Thymus (tissue), 11 donors: ENCODE measurements at regions not wholly inside any gene's neighbourhood (a gene's known extent, or its start where the extent isn't known, plus 50 kb on each side); places are given as distances from the start of the nearest gene placed in this dataset.

ENCODE experiments used
- DNase-seq, 9 donors: peaks; one replicate each; pipeline ENCODE4 v3.0.0-alpha.2; 2013; ENCODE audit warnings: low spot score in 9 of 9, low read depth in 6 of 9, missing footprints in 1 of 9
- H3K27ac ChIP-seq, 2 donors: one replicate each; pipeline ENCODE4 v1.5.1; 2013; ENCODE audit warnings: control low read depth in 1 of 2, low read depth in 1 of 2, low read length in 1 of 2, mild to moderate bottlenecking in 1 of 2, moderate library complexity in 1 of 2
- H3K27me3 ChIP-seq, 2 donors: one replicate each; pipeline ENCODE4 v1.5.1; 2013; ENCODE audit warnings: low read length in 1 of 2; ENCODE audit not compliant: control insufficient read depth in 2 of 2, insufficient read depth in 1 of 2
- H3K36me3 ChIP-seq, 2 donors: one replicate each; pipeline ENCODE4 v1.5.1; 2013; ENCODE audit warnings: low read length in 1 of 2, mild to moderate bottlenecking in 1 of 2, moderate library complexity in 1 of 2; ENCODE audit not compliant: control insufficient read depth in 2 of 2, insufficient read depth in 2 of 2
- H3K4me1 ChIP-seq, 2 donors: one replicate each; pipeline ENCODE4 v1.5.1; 2013; ENCODE audit warnings: low read length in 2 of 2; ENCODE audit not compliant: control insufficient read depth in 2 of 2, insufficient read depth in 2 of 2
- H3K4me3 ChIP-seq, 2 donors: one replicate each; pipeline ENCODE4 v1.5.1; 2013; ENCODE audit warnings: low read length in 2 of 2, control low read depth in 1 of 2, mild to moderate bottlenecking in 1 of 2
- H3K9me3 ChIP-seq, 2 donors: one replicate each; pipeline ENCODE4 v1.5.1; 2013; ENCODE audit warnings: low read length in 1 of 2, mild to moderate bottlenecking in 1 of 2; ENCODE audit not compliant: control insufficient read depth in 2 of 2, insufficient read depth in 1 of 2
- WGBS: extraction: QIAGEN DNeasy Blood & Tissue Kit; methylation state at CpG from one replicate; pipeline ENCODE4 v1.1.7; 2013; 5-methylcytosine and 5-hydroxymethylcytosine counted together
- donor health status: healthy.

- H3K9me3 ChIP-seq, result no peaks in the 10 kb centered on the region
- no peaks in the 10 kb centered on the region for H3K4me1 ChIP-seq
- 96% methylated on average over 5 of the region's 5 CpGs for WGBS
- H3K27me3 ChIP-seq, result no peaks in the 10 kb centered on the region
- DNase-seq, result no peak
- H3K27ac ChIP-seq, result no peak overlapping the region
- no peak overlapping the region for H3K4me3 ChIP-seq
- H3K36me3 ChIP-seq, result no peaks in the 10 kb centered on the region
These were observed 288.9 kb upstream of the C2CD4B start for GRCh38 chr15:62453981-62454380.

- H3K4me3 ChIP-seq, result no peak overlapping the region
- no peaks in the 10 kb centered on the region for H3K4me1 ChIP-seq
- H3K27me3 ChIP-seq, result no peaks in the 10 kb centered on the region
- no peak overlapping the region for H3K27ac ChIP-seq
- no peak for DNase-seq
- no peaks in the 10 kb centered on the region for H3K9me3 ChIP-seq
- 95% methylated on average over 6 of the region's 6 CpGs for WGBS
- H3K36me3 ChIP-seq, result no peaks in the 10 kb centered on the region
These were observed 289.6 kb upstream of the C2CD4B start for GRCh38 chr15:62454567-62455172.

DNA sequence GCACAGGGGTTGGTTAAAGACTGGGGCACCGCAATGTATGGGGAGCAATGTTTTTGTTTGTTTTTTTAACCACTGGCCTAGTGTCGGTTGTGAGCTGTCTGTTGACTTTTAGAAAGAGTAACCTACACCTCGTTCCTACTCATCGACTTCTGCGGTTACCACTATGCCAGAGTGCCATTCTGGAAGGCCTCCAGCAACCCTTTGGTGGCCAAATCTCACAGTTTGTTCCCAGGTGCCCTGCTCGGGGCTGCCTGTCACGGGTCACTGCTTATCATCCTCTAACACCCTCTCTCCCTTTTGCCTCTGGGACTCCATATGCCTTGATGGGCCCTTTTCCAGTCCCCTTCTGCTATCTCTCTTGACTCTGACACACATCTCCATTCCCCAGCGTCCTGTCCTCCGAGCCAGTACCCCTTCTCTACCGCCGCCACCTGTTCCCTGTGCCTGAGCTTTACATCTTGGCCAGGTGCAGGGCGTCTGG is 290.4 kb upstream of the C2CD4B start:
- Histone ChIP-seq H3K27ac (no peak overlapping the region), H3K4me3 (no peak overlapping the region), H3K36me3 (no peaks in the 10 kb centered on the region), H3K4me1 (no peaks in the 10 kb centered on the region), H3K9me3 (no peaks in the 10 kb centered on the region), H3K27me3 (no peaks in the 10 kb centered on the region)
- 83% methylated on average over 12 of the region's 12 CpGs for WGBS
- DNase-seq, result no peak

DNA sequence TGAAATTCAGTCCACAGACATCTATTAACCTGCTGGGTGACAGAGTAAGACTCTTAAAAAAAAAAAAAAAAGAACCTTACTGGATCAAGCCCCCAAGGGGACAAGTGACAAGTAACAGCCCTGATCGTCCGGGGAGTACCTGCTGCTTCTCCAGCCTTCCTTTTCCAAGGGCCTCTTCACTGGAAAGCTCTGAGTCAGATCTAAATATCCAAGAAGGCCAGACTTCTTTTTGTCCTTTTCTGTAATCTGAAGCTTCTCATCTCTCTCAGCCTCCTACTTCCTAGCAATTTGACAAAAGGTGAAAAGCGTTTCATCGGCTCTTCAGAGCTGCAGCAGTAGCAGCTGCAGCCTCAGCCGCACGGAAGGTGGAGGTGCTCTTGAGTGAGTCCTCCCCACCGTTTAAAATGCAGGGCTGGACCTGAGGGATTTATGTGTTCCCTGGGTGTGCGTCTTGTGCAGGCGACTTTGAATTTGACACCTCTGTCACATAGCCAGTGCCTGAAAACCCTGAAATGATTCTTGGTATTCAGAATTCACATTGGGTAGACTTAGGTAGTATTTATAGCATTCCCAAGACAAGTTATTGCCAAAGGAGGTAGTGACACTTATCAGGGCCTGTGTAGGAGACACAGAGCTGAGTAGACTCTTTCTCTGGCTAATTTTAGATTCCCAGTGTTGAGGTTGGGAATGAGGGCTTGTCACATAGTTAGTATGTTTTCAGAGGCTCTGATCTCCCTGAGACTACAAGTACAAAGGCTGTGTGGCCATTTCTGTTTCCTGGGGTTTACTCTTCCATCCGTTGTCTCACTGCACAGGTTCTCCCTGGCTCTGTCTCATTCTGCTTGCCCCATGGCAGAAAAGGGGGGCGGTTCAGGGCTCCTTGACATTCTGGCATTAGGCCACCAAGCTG is 291.2 kb upstream of the C2CD4B start:
- no peak overlapping the region for H3K27ac ChIP-seq
- H3K36me3 ChIP-seq, result no peaks in the 10 kb centered on the region
- no peak overlapping the region for H3K4me3 ChIP-seq
- no peaks in the 10 kb centered on the region for H3K4me1 ChIP-seq
- DNase-seq, result no peak
- no peaks in the 10 kb centered on the region for H3K27me3 ChIP-seq
- 94% methylated on average over 11 of the region's 11 CpGs for WGBS
- H3K9me3 ChIP-seq, result no peaks in the 10 kb centered on the region

DNA sequence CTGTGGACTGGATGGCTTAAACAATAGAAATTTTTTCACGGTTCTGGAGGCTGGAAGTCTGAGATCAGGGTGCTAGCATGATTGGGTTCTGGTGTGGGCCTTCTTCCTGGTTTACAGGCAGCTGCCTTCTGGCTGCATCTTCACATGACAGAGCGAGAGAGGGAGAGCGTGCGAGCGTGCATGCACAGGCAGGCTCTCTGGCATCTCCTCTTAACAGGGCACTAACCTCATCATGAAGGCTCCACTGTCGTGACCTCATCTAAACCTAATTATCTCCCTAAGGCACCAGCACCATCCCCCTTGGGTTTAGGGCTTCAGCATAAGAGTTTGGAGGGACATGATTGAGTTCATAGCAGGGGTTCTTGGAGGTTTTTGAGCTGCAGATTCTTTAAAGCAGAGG is 292.0 kb upstream of the C2CD4B start:
- no peak overlapping the region for H3K27ac ChIP-seq
- 95% methylated on average over 6 of the region's 6 CpGs for WGBS

DNA sequence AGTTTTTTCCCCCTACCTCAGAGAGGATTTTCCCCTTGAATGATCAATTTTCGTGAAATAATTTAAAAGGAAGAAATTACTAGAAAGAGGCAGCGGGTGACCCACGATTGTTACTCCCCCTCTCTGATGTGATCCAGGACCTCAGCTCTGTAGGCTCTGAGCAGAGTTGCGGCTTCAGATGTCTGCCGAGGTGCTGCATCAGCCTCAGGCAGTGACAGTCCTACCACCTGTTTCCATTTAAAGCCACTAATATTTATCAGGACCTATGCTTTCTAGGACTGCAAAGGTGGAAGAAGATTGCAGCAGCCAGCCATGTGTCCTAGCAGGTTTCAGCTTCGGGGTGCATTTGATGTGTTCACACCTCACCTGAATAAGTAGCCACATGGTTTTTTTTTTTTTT is 294.8 kb upstream of the C2CD4B start:
- 95% methylated on average over 6 of the region's 6 CpGs for WGBS
- Histone ChIP-seq H3K36me3 (no peaks in the 10 kb centered on the region), H3K27me3 (no peaks in the 10 kb centered on the region), H3K27ac (no peak overlapping the region), H3K4me3 (no peak overlapping the region), H3K9me3 (no peaks in the 10 kb centered on the region), H3K4me1 (no peaks in the 10 kb centered on the region)
- no peak for DNase-seq

More for the DNA sequence above, 292.0 kb upstream of the C2CD4B start:
- H3K27me3 ChIP-seq, result no peaks in the 10 kb centered on the region
- no peak overlapping the region for H3K4me3 ChIP-seq
- no peak for DNase-seq
- H3K36me3 ChIP-seq, result no peaks in the 10 kb centered on the region
- no peaks in the 10 kb centered on the region for H3K4me1 ChIP-seq
- no peaks in the 10 kb centered on the region for H3K9me3 ChIP-seq

GRCh38 chr15:62462268-62462667 is 297.2 kb upstream of the C2CD4B start:
- Histone ChIP-seq H3K4me1 (no peaks in the 10 kb centered on the region), H3K27ac (no peak overlapping the region), H3K9me3 (no peaks in the 10 kb centered on the region), H3K36me3 (no peaks in the 10 kb centered on the region), H3K27me3 (no peaks in the 10 kb centered on the region), H3K4me3 (no peak overlapping the region)
- 94% methylated on average over 1 of the region's 1 CpG for WGBS
- no peak for DNase-seq

GRCh38 chr15:62462721-62463120 is 297.6 kb upstream of the C2CD4B start:
- Histone ChIP-seq H3K9me3 (no peaks in the 10 kb centered on the region), H3K4me1 (no peaks in the 10 kb centered on the region), H3K4me3 (no peak overlapping the region), H3K27me3 (no peaks in the 10 kb centered on the region), H3K36me3 (no peaks in the 10 kb centered on the region), H3K27ac (no peak overlapping the region)
- DNase-seq, result no peak
- 94% methylated on average over 7 of the region's 7 CpGs for WGBS

GRCh38 chr15:62464705-62465104 is 299.6 kb upstream of the C2CD4B start:
- DNase-seq, result no peak
- no peak overlapping the region for H3K27ac ChIP-seq
- no peaks in the 10 kb centered on the region for H3K9me3 ChIP-seq
- no peaks in the 10 kb centered on the region for H3K36me3 ChIP-seq
- H3K4me3 ChIP-seq, result no peak overlapping the region
- no peaks in the 10 kb centered on the region for H3K4me1 ChIP-seq
- H3K27me3 ChIP-seq, result no peaks in the 10 kb centered on the region
- 83% methylated on average over 5 of the region's 5 CpGs for WGBS
